ENCODE measurements at regions not wholly inside any gene's neighbourhood (a gene's known extent, or its start where the extent isn't known, plus 50 kb on each side); places are given as distances from the start of the nearest gene placed in this dataset.
"Not testable (repeated sequence)": the region's sequence is repeated elsewhere in the genome, so short reads cannot be mapped to it uniquely, and the experiment has no call there.

GRCh38 chr20:54792688-54793087 is 317.3 kb downstream of the DOK5 start:
- 73% methylated on average over 2 of the region's 2 CpGs for WGBS
- no peak overlapping the region for H3K27ac ChIP-seq (replicated peaks in 1 of 4)
- no peaks in the 10 kb centered on the region for H3K27me3 ChIP-seq
- intact Hi-C loops (cut with DNase I) = no loop called here
- no peaks in the 10 kb centered on the region for H3K4me1 ChIP-seq
- no peak for DNase-seq (ENCODE audit: extremely low spot score)
- H3K9me3 ChIP-seq = peaks cover 0 to 9% (median 6%) of the 10 kb centered on the region in 4 donors
- no peaks in the 10 kb centered on the region for H3K36me3 ChIP-seq
- TF ChIP-seq POLR2A (IDR thresholded peaks at IDR 0.05; ENCODE audit: low read depth) (no peak), POLR2AphosphoS5 (IDR thresholded peaks at IDR 0.05) (no peak), CTCF (IDR thresholded peaks at IDR 0.05) (no peak), EP300 (IDR thresholded peaks at IDR 0.05) (no peak)
- no peak overlapping the region for H3K4me3 ChIP-seq

GRCh38 chr20:54788260-54788659 is 312.9 kb downstream of the DOK5 start:
- H3K4me1 ChIP-seq; H3K36me3 ChIP-seq; intact Hi-C loops (cut with DNase I); H3K27me3 ChIP-seq; H3K27ac ChIP-seq (replicated peaks in 1 of 4); H3K4me3 ChIP-seq; H3K9me3 ChIP-seq; DNase-seq (ENCODE audit: extremely low spot score): not testable (repeated sequence)
- 99% methylated on average over 4 of the region's 4 CpGs for WGBS

GRCh38 chr20:54782758-54783157 is 307.4 kb downstream of the DOK5 start:
- H3K36me3 ChIP-seq; H3K27me3 ChIP-seq; H3K27ac ChIP-seq (replicated peaks in 1 of 4); H3K4me1 ChIP-seq; DNase-seq (ENCODE audit: extremely low spot score); H3K9me3 ChIP-seq; intact Hi-C loops (cut with DNase I); H3K4me3 ChIP-seq: not testable (repeated sequence)
- whole genome bisulfite sequencing = 86% methylated on average over 9 of the region's 9 CpGs

DNA sequence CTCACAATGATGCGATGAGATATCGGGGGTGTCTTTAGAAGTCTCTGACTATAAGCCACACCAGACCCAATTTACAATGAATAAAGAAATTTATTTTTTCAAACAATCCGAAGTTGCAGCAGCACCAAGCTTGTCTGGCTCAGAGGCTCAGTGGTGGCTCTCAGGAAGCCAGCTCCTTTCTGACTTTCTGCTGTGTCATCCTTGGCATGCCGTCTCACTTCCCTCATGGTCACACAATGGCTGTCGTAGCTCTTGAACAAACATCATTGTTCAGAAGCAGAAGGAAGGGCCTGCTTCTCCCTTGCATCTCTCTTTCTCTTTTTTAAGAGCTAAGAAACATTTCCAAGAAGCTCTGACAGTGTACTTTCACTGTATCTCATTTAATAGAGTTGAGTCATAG is 299.0 kb downstream of the DOK5 start:
- Histone ChIP-seq H3K4me3 (no peak overlapping the region), H3K27ac (replicated peaks in 1 of 4) (no peak overlapping the region), H3K4me1 (no peaks in the 10 kb centered on the region), H3K9me3 (no peaks in the 10 kb centered on the region), H3K36me3 (no peaks in the 10 kb centered on the region), H3K27me3 (no peaks in the 10 kb centered on the region)
- intact Hi-C loops (cut with DNase I) = no loop called here
- DNase-seq (ENCODE audit: extremely low spot score) = no peak
- TF ChIP-seq CTCF (IDR thresholded peaks at IDR 0.05) (no peak), EP300 (IDR thresholded peaks at IDR 0.05) (no peak), POLR2AphosphoS5 (IDR thresholded peaks at IDR 0.05) (no peak), POLR2A (IDR thresholded peaks at IDR 0.05; ENCODE audit: low read depth) (no peak)
- 78% methylated on average over 5 of the region's 5 CpGs for WGBS

DNA sequence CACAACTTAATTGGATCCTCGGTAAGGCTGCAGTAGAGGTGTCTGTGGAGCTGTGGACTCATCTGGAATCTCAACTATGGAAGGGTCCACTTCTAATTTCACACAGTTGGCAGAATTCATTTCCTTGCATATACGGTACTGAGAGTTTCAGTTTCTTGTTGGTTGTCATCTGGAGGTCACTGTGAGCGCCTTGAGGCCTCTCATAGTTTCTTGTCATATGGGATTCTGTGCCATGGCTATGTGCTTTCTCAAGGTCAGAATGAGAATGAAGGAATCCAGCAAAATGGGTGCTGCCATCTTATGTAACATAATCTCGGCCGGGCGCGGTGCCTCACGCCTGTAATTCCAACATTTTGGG is 298.2 kb downstream of the DOK5 start:
- no peaks in the 10 kb centered on the region for H3K4me1 ChIP-seq
- DNase-seq (ENCODE audit: extremely low spot score) = no peak
- H3K4me3 ChIP-seq = no peak overlapping the region
- 87% methylated on average over 8 of the region's 8 CpGs for WGBS
- no peaks in the 10 kb centered on the region for H3K36me3 ChIP-seq
- no peaks in the 10 kb centered on the region for H3K9me3 ChIP-seq
- no peaks in the 10 kb centered on the region for H3K27me3 ChIP-seq
- intact Hi-C loops (cut with DNase I) = no loop called here
- TF ChIP-seq CTCF (IDR thresholded peaks at IDR 0.05) (no peak), EP300 (IDR thresholded peaks at IDR 0.05) (no peak), POLR2A (IDR thresholded peaks at IDR 0.05; ENCODE audit: low read depth) (no peak)
- no peak overlapping the region for H3K27ac ChIP-seq (replicated peaks in 1 of 4)

DNA sequence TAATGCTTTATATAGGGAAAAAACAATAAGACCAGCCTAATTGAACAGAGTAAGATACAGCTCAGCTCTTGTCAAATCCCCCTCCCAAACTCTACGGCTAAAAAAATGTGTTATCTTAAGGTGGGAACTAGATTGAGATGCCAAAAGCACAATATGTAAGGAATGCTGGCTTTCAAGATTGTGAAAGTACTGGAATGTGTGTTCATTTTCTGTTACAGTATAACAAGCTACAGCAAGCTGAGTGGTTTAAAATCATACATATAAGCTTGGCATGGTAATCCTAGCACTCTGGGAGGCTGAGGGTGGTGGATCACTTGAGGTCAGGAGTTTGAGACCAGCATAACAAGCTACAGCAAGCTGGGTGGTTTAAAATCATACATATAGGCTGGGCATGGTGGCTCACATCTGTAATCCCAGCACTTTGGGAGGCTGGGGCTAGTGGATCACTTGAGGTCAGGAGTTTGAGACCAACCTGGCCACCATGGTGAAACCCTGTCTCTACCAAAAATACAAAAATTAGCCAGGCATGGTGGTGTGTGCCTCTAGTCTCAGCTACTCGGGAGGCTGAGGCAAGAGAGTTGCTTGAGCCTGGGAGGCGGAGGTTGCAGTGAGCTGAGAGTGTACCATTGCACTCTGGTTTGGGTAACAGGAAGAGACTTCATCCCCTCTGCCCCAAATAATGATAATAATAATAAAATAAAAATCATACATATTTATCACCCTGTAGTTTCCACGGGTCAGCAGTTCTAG is 297.7 kb downstream of the DOK5 start:
- H3K36me3 ChIP-seq = no peaks in the 10 kb centered on the region
- no peaks in the 10 kb centered on the region for H3K9me3 ChIP-seq
- intact Hi-C loops (cut with DNase I) = no loop called here
- 73% methylated on average over 4 of the region's 4 CpGs for WGBS
- H3K27ac ChIP-seq (replicated peaks in 1 of 4) = no peak overlapping the region
- H3K27me3 ChIP-seq = no peaks in the 10 kb centered on the region
- no peak for DNase-seq (ENCODE audit: extremely low spot score)
- TF ChIP-seq CTCF (IDR thresholded peaks at IDR 0.05) (no peak), POLR2AphosphoS5 (IDR thresholded peaks at IDR 0.05) (no peak), EP300 (IDR thresholded peaks at IDR 0.05) (no peak), POLR2A (IDR thresholded peaks at IDR 0.05; ENCODE audit: low read depth) (no peak)
- H3K4me1 ChIP-seq = no peaks in the 10 kb centered on the region
- H3K4me3 ChIP-seq = no peak overlapping the region

Measured in esophagus muscularis mucosa (tissue), 4 donors.